ENCODE measurements at regions not wholly inside any gene's neighbourhood (a gene's known extent, or its start where the extent isn't known, plus 50 kb on each side); places are given as distances from the start of the nearest gene placed in this dataset.

DNA sequence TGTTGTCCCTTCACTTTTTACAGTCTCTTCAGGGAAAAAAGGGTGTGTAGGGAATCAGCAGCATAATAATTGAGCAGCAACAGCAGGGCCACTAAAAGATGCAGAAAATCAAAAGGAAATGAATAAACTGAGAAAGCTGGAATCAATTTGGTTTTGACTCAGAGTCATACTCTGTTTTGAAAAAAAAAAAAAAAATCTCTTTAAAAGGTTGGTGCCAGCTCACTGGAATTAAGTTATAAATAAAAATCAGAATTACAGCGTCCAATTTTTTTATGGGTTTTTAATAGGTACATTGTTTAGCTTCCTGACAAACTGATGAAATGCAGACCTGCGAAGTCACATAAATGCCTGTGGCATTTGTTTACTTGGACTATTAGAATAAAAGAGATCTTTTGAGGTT lies 231.9 kb downstream of the COG6 start:
- Histone ChIP-seq H3K4me3 (no peak overlapping the region), H3K27ac (no peak overlapping the region), H3K4me1 (replicated peaks in 1 of 2) (no peaks in the 10 kb centered on the region)
- 0 to 100% (median 74%) methylated on average over 1 to 2 of the region's 2 CpGs for WGBS, 10 experiments
- peak in 2 of 8 experiments; percentile 84 to 86 for ATAC-seq (replicated peaks in 6 of 8)
- in situ Hi-C loops (cut with MboI; ENCODE audit: low pct_unique_long_range_greater_than_20kb in 2 of 9, low sequenced_read_pairs in 9 of 9, unreplicated experiment in 9 of 9), result no loop called here

DNA sequence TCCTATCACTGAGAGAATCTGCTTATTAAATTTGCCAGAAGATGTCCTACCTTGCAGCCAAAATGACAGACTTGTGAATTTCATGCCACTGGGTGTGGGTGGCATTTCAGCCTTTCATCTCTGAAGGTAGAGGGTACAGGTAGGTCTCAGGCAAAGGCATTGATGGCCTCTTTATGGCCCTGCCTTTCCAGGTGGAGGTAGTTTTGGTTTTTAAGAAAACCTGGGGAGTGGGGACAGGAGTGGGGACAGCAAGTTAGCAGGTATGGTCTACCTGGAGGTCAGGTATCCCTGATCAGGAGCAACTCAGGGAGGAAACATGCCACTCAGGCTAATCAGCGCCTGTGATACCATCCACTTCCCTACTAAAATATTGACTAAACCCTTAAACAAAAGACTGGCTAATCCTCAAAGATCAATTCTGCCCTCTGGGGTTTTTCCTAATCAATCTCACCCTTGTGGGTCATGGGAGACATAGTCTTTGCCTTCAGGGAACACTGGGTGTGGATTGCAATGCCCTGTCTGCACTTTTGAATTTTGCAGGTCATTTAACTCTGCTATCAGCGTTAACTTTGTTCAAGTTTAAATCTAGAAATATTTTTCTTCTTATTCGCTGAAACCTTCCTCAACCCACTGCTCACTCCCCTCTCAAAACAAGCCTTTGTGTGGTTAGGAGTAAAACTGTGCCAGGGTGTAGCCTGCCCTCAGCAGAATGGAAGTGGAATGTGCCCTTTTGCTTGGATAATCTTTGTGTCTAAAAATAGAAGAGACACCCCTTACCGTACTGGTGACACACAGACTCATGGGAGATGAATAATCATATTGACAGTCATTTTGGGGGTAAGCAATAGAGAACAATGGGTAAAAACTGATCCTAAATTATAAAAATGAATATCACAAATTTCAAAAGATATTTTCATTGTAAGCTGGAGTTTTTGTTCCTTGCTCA lies 233.7 kb downstream of the COG6 start:
- ATAC-seq (replicated peaks in 6 of 8), result peak in 3 of 8 experiments; percentile 11 to 36 (median 29)
- H3K4me1 ChIP-seq (replicated peaks in 1 of 2), result no peaks in the 10 kb centered on the region
- no peak overlapping the region for H3K4me3 ChIP-seq
- in situ Hi-C loops (cut with MboI; ENCODE audit: low pct_unique_long_range_greater_than_20kb in 2 of 9, low sequenced_read_pairs in 9 of 9, unreplicated experiment in 9 of 9), result no loop called here
- WGBS, 10 experiments, result 44 to 100% (median 88%) methylated on average over 1 to 4 of the region's 4 CpGs; no CpG with 5 or more reads in 4 of the 10 experiments
- H3K27ac ChIP-seq, result no peak overlapping the region

DNA sequence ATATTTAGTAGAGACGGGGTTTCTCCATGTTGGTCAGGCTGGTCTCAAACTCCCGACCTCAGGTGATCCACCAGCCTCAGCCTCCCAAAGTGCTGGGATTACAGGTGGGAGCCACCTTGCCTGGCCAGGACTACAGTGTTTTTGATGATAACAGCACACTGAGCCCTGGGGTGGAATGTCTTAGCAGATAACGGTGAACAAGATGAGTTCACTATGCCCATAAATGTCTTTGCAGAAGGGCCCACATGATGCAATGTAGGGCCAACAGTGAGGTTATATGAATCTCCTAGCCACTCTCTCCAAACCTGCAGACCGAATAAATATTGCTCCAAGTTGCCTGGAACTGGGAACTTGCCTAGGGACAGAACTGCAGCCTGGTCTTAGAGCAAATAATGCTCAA lies 235.1 kb downstream of the COG6 start:
- H3K27ac ChIP-seq, result no peak overlapping the region
- 63 to 100% (median 92%) methylated on average over 1 to 2 of the region's 4 CpGs; no CpG with 5 or more reads in 3 of the 10 experiments for WGBS, 10 experiments
- no peak for ATAC-seq (replicated peaks in 6 of 8)
- H3K4me1 ChIP-seq (replicated peaks in 1 of 2), result no peaks in the 10 kb centered on the region
- no peak overlapping the region for H3K4me3 ChIP-seq
- in situ Hi-C loops (cut with MboI; ENCODE audit: low pct_unique_long_range_greater_than_20kb in 2 of 9, low sequenced_read_pairs in 9 of 9, unreplicated experiment in 9 of 9), result no loop called here

DNA sequence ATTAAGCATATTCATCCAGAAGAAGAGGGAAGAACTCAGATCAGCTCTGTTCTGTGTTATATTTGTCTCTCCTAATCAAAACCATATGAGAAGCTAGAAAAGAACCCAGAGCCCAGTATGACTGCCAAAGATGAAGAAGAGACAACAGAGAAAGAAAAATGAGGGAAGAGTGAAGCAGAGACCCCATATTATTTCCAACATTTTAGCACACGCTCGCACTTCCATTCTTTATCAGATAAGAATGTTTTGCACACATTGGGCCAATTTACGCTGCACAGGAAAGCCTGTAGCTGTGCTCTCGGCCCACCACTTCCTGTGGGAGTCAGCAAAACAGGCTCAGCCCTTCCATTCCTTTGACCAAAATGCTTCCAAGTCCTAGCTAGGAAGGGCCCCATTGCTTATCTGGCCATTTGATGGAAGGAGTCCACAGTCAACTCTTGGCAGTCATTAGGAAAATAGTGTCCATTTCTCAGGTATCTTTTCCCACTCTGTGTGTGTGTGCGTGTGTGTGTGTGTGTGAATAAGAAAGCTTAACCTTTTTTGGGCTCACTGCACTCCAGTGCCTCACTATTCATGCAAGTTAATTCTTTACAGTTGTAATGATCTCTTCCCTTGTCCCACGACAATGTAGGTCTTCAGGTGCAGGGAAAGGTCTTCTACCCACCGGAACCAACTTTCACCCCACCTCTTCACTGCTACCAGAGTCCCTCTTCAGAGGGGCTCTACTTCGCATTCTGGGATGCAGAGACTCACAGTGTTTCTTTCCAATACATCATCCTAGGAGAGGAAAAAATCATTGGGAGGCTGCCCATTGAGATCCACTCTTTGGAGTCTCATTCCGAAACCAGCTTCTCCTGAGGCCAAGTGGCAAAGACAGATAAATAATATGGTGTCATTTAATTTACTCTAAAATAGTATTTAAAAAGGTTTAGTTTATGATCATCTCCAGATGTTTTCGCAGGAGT lies 237.5 kb downstream of the COG6 start:
- 21 to 100% (median 74%) methylated on average over 1 to 7 of the region's 10 CpGs; no CpG with 5 or more reads in 2 of the 10 experiments for WGBS, 10 experiments
- no peak overlapping the region for H3K27ac ChIP-seq
- no peaks in the 10 kb centered on the region for H3K4me1 ChIP-seq (replicated peaks in 1 of 2)
- peak in 3 of 8 experiments; percentile 34 to 68 (median 67) for ATAC-seq (replicated peaks in 6 of 8)
- in situ Hi-C loops (cut with MboI; ENCODE audit: low pct_unique_long_range_greater_than_20kb in 2 of 9, low sequenced_read_pairs in 9 of 9, unreplicated experiment in 9 of 9), result no loop called here
- H3K4me3 ChIP-seq, result no peak overlapping the region

DNA sequence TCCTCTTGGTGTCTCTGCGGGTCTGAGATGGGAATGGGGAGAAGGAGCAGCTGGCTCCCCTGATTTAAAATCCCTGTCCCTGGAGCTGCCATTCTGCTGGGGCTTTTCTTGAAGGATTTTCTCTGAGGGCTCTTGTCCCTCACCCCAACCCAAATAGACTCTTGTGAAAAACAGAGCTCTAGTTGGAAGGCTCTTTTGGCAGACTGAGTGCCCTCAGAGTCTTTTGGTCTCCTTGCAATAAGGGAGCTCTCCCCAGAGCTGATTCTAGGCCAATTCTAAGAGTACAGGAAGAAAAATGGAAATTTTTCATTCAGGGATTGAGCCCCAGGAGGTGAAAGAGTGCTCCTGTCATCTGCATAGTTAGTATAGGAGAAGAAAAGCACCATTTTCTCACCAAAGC lies 238.3 kb downstream of the COG6 start:
- no peak overlapping the region for H3K27ac ChIP-seq
- no peak overlapping the region for H3K4me3 ChIP-seq
- WGBS, 10 experiments, result 100% methylated on average over 1 of the region's 1 CpG; no CpG with 5 or more reads in 9 of the 10 experiments
- no peaks in the 10 kb centered on the region for H3K4me1 ChIP-seq (replicated peaks in 1 of 2)
- no peak for ATAC-seq (replicated peaks in 6 of 8)
- in situ Hi-C loops (cut with MboI; ENCODE audit: low pct_unique_long_range_greater_than_20kb in 2 of 9, low sequenced_read_pairs in 9 of 9, unreplicated experiment in 9 of 9), result no loop called here

DNA sequence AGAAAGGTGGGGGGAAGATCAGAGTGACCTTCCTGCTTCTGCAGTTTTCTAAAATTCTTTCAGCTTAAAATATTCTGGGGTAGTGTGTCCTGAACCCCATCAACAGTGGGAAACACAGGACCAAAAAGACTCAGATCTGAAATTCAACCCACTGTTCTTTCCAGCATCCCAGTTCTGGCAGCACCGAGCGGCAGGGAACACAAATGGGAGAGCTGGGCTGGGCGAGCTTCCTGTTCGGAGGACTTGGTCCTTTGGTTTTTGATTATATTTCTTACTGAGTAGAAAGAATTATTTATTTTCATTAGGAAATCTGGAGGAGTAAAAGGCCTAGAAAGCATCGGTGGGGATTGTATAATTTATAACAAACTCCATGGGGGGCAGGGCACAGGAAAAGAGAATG lies 239.1 kb downstream of the COG6 start:
- in situ Hi-C loops (cut with MboI; ENCODE audit: low pct_unique_long_range_greater_than_20kb in 2 of 9, low sequenced_read_pairs in 9 of 9, unreplicated experiment in 9 of 9), result no loop called here
- no peak for ATAC-seq (replicated peaks in 6 of 8)

DNA sequence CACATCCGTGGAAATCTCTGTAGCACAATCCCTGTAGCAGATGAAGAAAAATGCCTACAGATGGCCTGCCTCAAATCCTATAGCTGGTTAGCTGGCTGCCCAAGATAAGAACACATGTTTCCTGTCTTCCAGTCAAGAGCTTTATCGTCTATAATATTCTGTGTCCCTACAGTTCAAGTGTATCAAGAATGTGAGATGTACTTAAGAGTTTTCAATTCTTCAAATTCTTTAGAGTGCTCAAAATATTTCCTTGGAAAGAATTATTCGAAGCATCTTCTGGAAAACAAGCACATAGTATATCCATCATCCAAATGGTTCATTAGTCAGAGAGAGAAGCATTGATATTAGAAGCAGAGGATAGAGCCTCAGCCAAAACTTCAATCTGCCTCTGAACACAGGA lies 239.8 kb downstream of the COG6 start:
- Histone ChIP-seq H3K27ac (no peak overlapping the region), H3K4me3 (no peak overlapping the region), H3K4me1 (replicated peaks in 1 of 2) (no peaks in the 10 kb centered on the region)
- in situ Hi-C loops (cut with MboI; ENCODE audit: low pct_unique_long_range_greater_than_20kb in 2 of 9, low sequenced_read_pairs in 9 of 9, unreplicated experiment in 9 of 9), result no loop called here
- ATAC-seq (replicated peaks in 6 of 8), result no peak
- 6 to 100% (median 49%) methylated on average over 2 to 3 of the region's 3 CpGs; no CpG with 5 or more reads in 2 of the 10 experiments for WGBS, 10 experiments

More for the DNA sequence above, 239.1 kb downstream of the COG6 start:
- no peak overlapping the region for H3K27ac ChIP-seq
- 50 to 100% (median 94%) methylated on average over 1 to 5 of the region's 5 CpGs; no CpG with 5 or more reads in 1 of the 10 experiments for WGBS, 10 experiments
- H3K4me1 ChIP-seq (replicated peaks in 1 of 2), result no peaks in the 10 kb centered on the region
- no peak overlapping the region for H3K4me3 ChIP-seq

DNA sequence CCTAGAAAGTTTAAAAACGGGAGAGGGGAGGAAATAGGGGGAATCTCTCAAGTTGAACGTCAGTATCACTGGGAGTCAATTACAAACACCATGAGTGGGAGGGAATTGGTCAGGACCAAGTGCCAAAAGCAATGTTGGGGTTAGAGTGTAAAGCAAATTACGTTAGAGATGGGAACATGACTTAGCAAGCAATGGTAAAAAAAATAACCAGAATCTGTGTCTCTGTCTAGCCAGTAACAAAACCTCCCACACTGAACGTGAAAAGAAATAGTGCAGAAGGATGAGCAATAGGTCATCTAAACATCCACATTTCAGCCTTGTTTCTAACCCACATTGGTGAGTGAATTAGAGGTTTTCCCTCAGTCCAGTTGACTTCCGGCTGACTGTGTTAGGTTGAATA lies 242.2 kb downstream of the COG6 start:
- no peak overlapping the region for H3K27ac ChIP-seq
- WGBS, 10 experiments, result 57 to 95% (median 76%) methylated on average over 2 to 5 of the region's 5 CpGs; no CpG with 5 or more reads in 1 of the 10 experiments
- no peak overlapping the region for H3K4me3 ChIP-seq
- H3K4me1 ChIP-seq (replicated peaks in 1 of 2), result no peaks in the 10 kb centered on the region
- in situ Hi-C loops (cut with MboI; ENCODE audit: low pct_unique_long_range_greater_than_20kb in 2 of 9, low sequenced_read_pairs in 9 of 9, unreplicated experiment in 9 of 9), result no loop called here
- no peak for ATAC-seq (replicated peaks in 6 of 8)

DNA sequence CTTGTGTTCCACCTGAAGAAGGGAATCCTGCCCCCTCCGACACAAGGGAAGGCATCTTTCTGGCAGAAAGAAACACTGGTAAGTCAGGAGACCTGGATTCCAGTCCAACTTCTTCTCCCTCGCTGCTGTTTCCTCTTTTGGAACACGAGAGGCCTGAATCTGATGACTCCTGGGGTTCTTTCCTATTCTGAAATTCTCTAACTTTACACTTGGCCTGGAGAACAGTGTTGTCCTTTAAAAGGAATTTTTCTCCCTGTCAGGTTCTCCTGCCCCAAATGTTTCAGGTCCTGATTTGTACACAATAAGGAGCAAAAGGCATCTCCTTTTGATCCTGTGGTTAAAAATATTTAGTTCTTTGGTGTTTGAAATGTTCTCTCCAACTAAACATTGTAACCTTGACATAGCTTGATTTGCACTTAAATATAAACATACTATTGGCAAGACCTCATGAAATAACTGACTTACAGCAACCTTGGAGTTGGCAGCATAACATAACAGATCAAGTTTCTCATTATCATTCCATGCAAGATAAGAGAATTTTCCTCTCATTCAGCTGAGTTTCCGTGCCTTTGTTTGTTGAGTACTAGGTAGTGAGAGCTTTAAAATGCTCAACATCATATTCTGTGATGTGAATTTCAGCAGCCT lies 244.8 kb downstream of the COG6 start:
- in situ Hi-C loops (cut with MboI; ENCODE audit: low pct_unique_long_range_greater_than_20kb in 2 of 9, low sequenced_read_pairs in 9 of 9, unreplicated experiment in 9 of 9), result no loop called here
- no peak for ATAC-seq (replicated peaks in 6 of 8)
- no peaks in the 10 kb centered on the region for H3K4me1 ChIP-seq (replicated peaks in 1 of 2)
- no peak overlapping the region for H3K4me3 ChIP-seq
- no peak overlapping the region for H3K27ac ChIP-seq
- 79 to 100% (median 92%) methylated on average over 1 to 4 of the region's 4 CpGs; no CpG with 5 or more reads in 1 of the 10 experiments for WGBS, 10 experiments

DNA sequence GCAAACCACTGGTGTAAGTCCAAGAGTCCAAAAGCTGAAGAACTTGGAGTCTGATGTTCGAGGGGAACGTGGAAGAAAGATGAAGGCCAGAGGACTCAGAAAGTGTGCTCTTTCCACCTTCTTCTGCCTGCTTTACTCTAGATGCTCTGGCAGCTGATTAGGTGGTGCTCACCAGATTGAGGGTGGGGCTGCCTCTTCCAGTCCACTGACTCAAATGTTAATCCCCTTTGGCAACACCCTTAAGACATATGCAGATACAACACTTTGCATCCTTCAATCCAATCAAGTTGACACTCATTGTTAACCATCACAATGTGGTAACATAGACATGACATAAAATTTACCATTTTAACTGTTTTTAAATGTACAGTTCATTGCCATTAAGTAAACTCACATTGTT lies 249.5 kb downstream of the COG6 start:
- in situ Hi-C loops (cut with MboI; ENCODE audit: low pct_unique_long_range_greater_than_20kb in 2 of 9, low sequenced_read_pairs in 9 of 9, unreplicated experiment in 9 of 9), result no loop called here
- ATAC-seq (replicated peaks in 6 of 8), result peak in 3 of 8 experiments; percentile 59 to 97 (median 96)
- Histone ChIP-seq H3K27ac (no peak overlapping the region), H3K4me3 (no peak overlapping the region), H3K4me1 (replicated peaks in 1 of 2) (no peaks in the 10 kb centered on the region)
- 0 to 8% methylated on average over 2 of the region's 2 CpGs; no CpG with 5 or more reads in 8 of the 10 experiments for WGBS, 10 experiments

DNA sequence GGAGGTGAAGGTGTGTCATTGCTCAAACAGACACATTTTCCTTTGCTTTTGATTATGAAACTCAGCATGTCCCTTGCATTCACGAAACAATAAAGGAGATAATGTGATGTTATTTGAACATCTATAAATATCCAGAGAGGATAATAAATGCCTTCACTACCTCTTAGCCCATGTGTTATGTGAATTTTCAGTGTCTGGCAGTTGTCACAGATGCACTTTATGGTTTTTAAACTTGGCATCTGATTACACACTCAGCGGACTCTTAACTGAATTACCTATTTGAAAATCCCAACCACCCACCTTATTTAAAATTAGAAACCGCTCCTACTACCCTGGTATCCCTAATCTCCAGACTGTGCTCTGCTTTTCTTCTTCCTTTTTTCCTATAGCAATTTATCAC lies 254.2 kb downstream of the COG6 start:
- no peak for ATAC-seq (replicated peaks in 6 of 8)
- H3K4me1 ChIP-seq (replicated peaks in 1 of 2), result no peaks in the 10 kb centered on the region
- in situ Hi-C loops (cut with MboI; ENCODE audit: low pct_unique_long_range_greater_than_20kb in 2 of 9, low sequenced_read_pairs in 9 of 9, unreplicated experiment in 9 of 9), result no loop called here
- 52 to 100% (median 85%) methylated on average over 1 to 3 of the region's 3 CpGs for WGBS, 10 experiments
- H3K27ac ChIP-seq, result no peak overlapping the region
- no peak overlapping the region for H3K4me3 ChIP-seq

DNA sequence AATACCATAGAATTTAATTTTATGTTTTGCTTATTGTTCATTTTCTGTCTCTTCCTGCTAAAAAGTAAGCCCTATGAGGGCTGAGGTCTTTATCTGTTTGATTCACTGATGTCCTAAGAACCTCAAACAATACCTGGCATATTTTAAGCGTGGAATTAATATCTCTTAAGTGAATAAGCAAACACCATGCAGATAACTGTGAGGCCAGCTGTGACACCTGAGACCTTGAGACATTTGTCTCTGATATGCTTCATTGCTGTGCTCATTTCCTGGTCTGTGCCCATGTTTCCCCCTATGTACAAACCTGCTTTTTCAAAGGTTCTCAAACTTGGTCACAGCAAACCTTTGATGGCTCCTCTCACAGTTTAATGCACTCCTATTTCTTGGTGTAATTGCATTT lies 254.6 kb downstream of the COG6 start:
- Histone ChIP-seq H3K4me3 (no peak overlapping the region), H3K27ac (no peak overlapping the region), H3K4me1 (replicated peaks in 1 of 2) (no peaks in the 10 kb centered on the region)
- in situ Hi-C loops (cut with MboI; ENCODE audit: low pct_unique_long_range_greater_than_20kb in 2 of 9, low sequenced_read_pairs in 9 of 9, unreplicated experiment in 9 of 9), result no loop called here
- no peak for ATAC-seq (replicated peaks in 6 of 8)
- 43 to 100% (median 82%) methylated on average over 1 of the region's 1 CpG for WGBS, 10 experiments

DNA sequence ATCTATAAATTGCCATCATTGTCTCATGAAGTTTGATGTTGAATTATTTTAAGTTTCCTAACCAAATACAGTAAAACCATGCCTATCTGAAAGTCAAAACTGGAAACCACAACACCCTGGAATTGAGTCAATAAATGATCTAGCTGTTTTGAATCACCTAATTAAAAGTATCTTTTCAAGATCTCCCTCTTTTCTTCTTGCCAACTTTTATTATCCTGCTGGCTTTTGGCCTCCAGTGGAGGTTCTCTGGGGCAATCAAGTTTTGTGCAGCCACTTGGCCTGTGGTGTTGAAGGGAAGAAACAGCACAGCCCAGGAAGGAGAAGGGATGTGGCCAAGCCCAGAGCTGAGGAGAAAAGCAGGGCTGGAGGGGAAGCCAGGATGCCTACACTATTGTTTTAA lies 255.4 kb downstream of the COG6 start:
- no peak for ATAC-seq (replicated peaks in 6 of 8)
- no peak overlapping the region for H3K27ac ChIP-seq
- no peaks in the 10 kb centered on the region for H3K4me1 ChIP-seq (replicated peaks in 1 of 2)
- no peak overlapping the region for H3K4me3 ChIP-seq
- in situ Hi-C loops (cut with MboI; ENCODE audit: low pct_unique_long_range_greater_than_20kb in 2 of 9, low sequenced_read_pairs in 9 of 9, unreplicated experiment in 9 of 9), result no loop called here

Data from motor neuron (in vitro differentiated cells).